AG04449 (cell line): ENCODE measurements at regions not wholly inside any gene's neighbourhood (a gene's known extent, or its start where the extent isn't known, plus 50 kb on each side); places are given as distances from the start of the nearest gene placed in this dataset.

Experiments
- CTCF ChIA-PET: fragments of 350-600 bp; formaldehyde crosslinking; extraction: SDS; loops from one replicate; lab custom pipeline; 2021; ENCODE audit warnings: antibody characterized with exemption; lab: Yijun Ruan, JAX
- POLR2A ChIA-PET: fragments of 400-600, 350-600 bp; formaldehyde crosslinking; extraction: SDS; loops from one replicate; lab custom pipeline; 2020; ENCODE audit warnings: antibody characterized with exemption, inconsistent platforms; lab: Yijun Ruan, JAX
- DNase-seq: peaks from one replicate; pipeline ENCODE4 v3.0.0-alpha.2; 2010; ENCODE audit warnings: low read depth, low spot score
- H3K4me3 ChIP-seq: 2 replicates; pipeline ENCODE4 v1.5.1; 2011; ENCODE audit warnings: low read depth, mild to moderate bottlenecking, control low read depth, low read length
- CTCF ChIP-seq: IDR thresholded peaks from one replicate; pipeline ENCODE4 v1.5.1; 2011; ENCODE audit warnings: mild to moderate bottlenecking, moderate library complexity, low read length, control low read depth, inconsistent platforms; ENCODE audit not compliant: insufficient read depth; ENCODE audit errors: missing control alignments

DNA sequence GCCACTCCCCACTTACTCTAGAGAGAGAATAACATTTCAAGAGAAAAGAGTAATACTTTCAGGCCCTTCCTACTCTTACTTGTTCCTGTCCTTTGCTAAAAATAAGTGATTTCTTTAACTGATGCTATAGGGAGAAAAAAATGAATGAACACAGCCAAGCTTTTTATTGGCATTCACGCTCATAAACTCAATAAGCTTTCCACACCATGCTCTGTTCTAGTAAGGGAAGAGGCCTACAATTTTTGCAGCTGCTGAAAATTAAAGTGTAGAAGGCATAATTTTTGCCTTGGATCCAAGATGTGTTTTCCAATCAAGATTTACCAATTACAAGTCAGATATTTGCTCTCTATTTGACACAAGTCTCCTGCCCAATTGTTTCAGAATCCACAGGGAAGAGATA lies 188.1 kb upstream of the RGS18 start:
- CTCF ChIA-PET, result interaction anchor here (1.2 kb wide), 1 partner anchor 18 kb away, joined by 3 read pairs; no protein-coding TSS in a partner anchor
- TF ChIP-seq CTCF, result no peak
- no peak overlapping the region for H3K4me3 ChIP-seq
- DNase-seq, result no peak
- POLR2A ChIA-PET, result no interaction called here

GRCh38 chr1:191971447-191971846 lies 186.8 kb upstream of the RGS18 start:
- CTCF ChIA-PET, result interaction anchor here (1.0 to 1.2 kb wide), 2 partner anchors 16 to 23 kb away, joined by 3 read pairs; no protein-coding TSS in a partner anchor

GRCh38 chr1:191974004-191974403 lies 184.3 kb upstream of the RGS18 start:
- POLR2A ChIA-PET, result no interaction called here
- no peak for DNase-seq
- CTCF ChIA-PET, result interaction anchor here (0.7 kb wide), 1 partner anchor 10 kb away, joined by 3 read pairs; no protein-coding TSS in a partner anchor
- no peak for TF ChIP-seq CTCF
- H3K4me3 ChIP-seq, result no peak overlapping the region

More at GRCh38 chr1:191971447-191971846, 186.8 kb upstream of the RGS18 start:
- no peak overlapping the region for H3K4me3 ChIP-seq
- no peak for DNase-seq
- TF ChIP-seq CTCF, result no peak
- POLR2A ChIA-PET, result no interaction called here

DNA sequence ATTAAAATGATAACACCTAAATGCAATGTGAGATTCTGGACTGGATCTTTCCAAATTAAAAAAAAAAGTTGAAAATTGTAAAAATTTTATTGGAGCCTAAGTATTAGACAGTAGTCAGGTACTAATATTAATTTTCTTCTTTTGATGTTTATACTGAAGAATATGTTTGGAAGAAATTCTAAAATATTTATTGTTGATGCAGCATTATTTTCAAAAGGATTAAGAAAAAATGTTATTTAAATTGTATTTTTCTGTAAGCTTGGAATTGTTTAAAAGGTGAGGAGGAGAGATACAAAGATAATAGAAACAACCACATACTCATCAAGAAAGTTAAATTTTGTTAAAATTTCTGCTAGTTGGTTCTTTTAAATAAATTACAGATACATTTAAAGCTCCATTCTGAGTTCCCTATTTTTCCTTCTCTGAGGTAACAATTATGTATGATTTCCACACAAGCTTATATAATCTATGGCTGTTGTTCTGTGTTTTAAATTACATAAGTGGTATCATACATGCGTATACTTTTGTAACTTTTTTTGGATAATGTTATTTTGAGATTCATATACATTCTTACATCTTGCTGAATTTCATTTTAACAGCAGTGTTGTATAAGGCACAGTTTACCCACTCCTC lies 180.3 kb upstream of the RGS18 start:
- ChIA-PET CTCF (no interaction called here), POLR2A (no interaction called here)
- no peak for DNase-seq
- H3K4me3 ChIP-seq, result no peak overlapping the region
- TF ChIP-seq CTCF, result no peak

DNA sequence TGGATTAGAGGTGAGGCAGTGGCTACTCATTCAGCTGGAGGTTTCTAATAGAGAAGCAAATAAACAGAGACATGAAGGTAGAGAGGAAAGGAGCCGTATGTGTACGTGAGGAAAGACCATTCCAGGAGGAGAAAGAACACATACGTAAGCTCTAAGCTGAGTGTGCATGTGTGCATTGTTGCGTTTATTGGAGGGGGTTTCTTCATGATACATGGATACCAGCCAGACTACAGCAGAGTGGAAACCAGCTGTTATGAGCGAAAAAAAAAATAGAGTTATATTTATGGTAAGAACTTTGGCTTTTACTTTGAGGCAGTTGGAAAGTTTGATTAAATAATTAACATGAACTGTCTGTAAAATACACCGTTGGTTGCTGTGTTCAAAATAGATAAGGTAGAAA lies 173.4 kb upstream of the RGS18 start:
- ChIA-PET POLR2A (no interaction called here), CTCF (interaction anchor here (2.3 kb wide), 1 partner anchor 9 kb away, joined by 11 read pairs; no protein-coding TSS in a partner anchor)
- TF ChIP-seq CTCF, result no peak
- DNase-seq, result no peak
- H3K4me3 ChIP-seq, result no peak overlapping the region

- DNase-seq, result no peak
- H3K4me3 ChIP-seq, result no peak overlapping the region
- ChIA-PET CTCF (interaction anchor here (1.2 to 5.9 kb wide), 5 partner anchors 20 to 322 kb away, joined by 3 to 62 read pairs (median 5); partner anchors contain the start of gene RGS21), POLR2A (no interaction called here)
- no peak for TF ChIP-seq CTCF
These were observed 166.1 kb upstream of the RGS18 start for GRCh38 chr1:191992118-191992517.
